Suprapubic skin (tissue), 4 donors: ENCODE measurements at regions not wholly inside any gene's neighbourhood (a gene's known extent, or its start where the extent isn't known, plus 50 kb on each side); places are given as distances from the start of the nearest gene placed in this dataset.

ENCODE experiments used
- DNase-seq, 2 donors: peaks; one replicate each; pipeline ENCODE4 v3.0.0-alpha.2; 2019; ENCODE audit warnings: low spot score in 2 of 2
- H3K27ac ChIP-seq: fragments of 200-600 bp; sonication (generic); one replicate; pipeline ENCODE4 v1.5.1; 2019
- H3K27me3 ChIP-seq: fragments of 200-600 bp; sonication (generic); one replicate; pipeline ENCODE4 v1.5.1; 2019
- H3K36me3 ChIP-seq: fragments of 200-600 bp; sonication (generic); one replicate; pipeline ENCODE4 v1.5.1; 2019
- H3K4me1 ChIP-seq: fragments of 200-600 bp; sonication (generic); one replicate; pipeline ENCODE4 v1.5.1; 2019
- H3K4me3 ChIP-seq: fragments of 200-600 bp; sonication (generic); one replicate; pipeline ENCODE4 v1.5.1; 2019; ENCODE audit warnings: mild to moderate bottlenecking
- H3K9me3 ChIP-seq: fragments of 200-600 bp; sonication (generic); one replicate; pipeline ENCODE4 v1.5.1; 2019
- CTCF ChIP-seq, 2 donors: fragments of 200-600 bp in 1 of 2; fragments of 450-650 bp in 1 of 2; sonication (generic) in 1 of 2; IDR thresholded peaks; one replicate each; pipeline ENCODE4 v1.5.1; 2016 to 2019; ENCODE audit warnings: antibody characterized with exemption in 2 of 2, mild to moderate bottlenecking in 1 of 2, moderate library complexity in 1 of 2
- EP300 ChIP-seq: sonication (generic); formaldehyde crosslinking; IDR thresholded peaks from one replicate; pipeline ENCODE4 v1.6.1; 2017; ENCODE audit warnings: antibody characterized with exemption
- POLR2A ChIP-seq, 2 donors: fragments of 450-650 bp; IDR thresholded peaks; one replicate each; pipeline ENCODE4 v1.6.1; 2017; ENCODE audit warnings: antibody characterized with exemption in 2 of 2, mild to moderate bottlenecking in 2 of 2, moderate library complexity in 2 of 2
- POLR2AphosphoS5 ChIP-seq, 3 donors: sonication (generic); formaldehyde crosslinking; IDR thresholded peaks; one replicate each; pipeline ENCODE4 v1.6.1; 2017; ENCODE audit warnings: antibody characterized with exemption in 3 of 3
- WGBS: methylation state at CpG from one replicate; pipeline ENCODE4 v1.1.5; 2018; 5-methylcytosine and 5-hydroxymethylcytosine counted together

DNA sequence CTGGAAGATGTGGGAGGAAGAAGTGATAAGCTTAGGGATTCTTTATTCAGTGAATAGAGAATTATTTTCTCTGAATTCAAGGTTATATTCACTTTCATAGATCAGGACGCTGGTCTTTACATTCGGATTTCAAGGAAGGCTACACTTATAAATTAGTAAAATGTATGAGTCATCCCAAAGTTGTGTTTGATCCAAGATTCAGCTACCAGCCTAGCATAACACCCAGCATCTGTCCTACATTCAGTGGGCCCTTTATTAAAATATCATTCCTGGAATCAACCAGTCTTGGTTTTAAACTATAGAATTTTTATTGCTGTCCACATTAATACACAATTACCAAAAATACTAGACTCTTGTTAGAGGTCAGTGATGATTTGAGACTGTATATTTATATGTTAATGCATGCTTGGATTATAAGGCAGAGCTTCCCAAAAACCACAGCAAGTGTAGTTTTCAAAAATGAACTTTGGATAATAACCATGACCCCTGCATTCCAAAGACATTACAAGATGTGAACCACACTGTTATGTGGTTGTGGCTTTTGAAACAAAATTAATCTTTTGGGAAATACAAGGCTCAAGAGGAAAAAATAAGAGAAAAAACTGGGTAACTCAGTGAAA is 210.7 kb upstream of the CNR1 start:
- Histone ChIP-seq H3K36me3 (no peaks in the 10 kb centered on the region), H3K27me3 (no peaks in the 10 kb centered on the region), H3K27ac (peak overlapping the region; percentile 38), H3K9me3 (no peaks in the 10 kb centered on the region), H3K4me1 (peaks cover 22% of the 10 kb centered on the region), H3K4me3 (no peak overlapping the region)
- WGBS: 27% methylated on average over 2 of the region's 2 CpGs
- no peak for DNase-seq
- TF ChIP-seq EP300 (no peak), POLR2A (IDR thresholded peaks at IDR 0.05) (no peak), CTCF (IDR thresholded peaks at IDR 0.05) (no peak), POLR2AphosphoS5 (IDR thresholded peaks at IDR 0.05) (no peak)

DNA sequence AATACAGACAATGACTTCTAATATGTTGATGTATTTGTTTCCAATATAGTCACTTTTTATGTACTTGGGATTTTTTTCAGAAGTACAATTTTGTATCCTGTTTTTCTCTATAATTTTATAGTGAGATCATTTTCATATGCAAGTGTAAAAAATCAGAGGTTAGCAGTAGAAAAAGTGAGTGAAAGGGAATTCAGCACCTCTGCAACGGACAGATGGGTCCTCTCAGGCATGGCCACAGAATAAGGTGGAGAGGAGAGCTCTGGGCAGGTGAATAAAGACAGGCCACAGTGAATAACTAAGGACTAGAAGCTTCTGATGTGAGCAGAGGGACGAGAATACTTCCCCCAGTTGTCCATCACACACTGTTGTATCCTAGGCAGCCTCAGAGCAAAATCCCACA is 210.1 kb upstream of the CNR1 start:
- 64% methylated on average over 2 of the region's 2 CpGs for WGBS
- Histone ChIP-seq H3K9me3 (no peaks in the 10 kb centered on the region), H3K36me3 (no peaks in the 10 kb centered on the region), H3K27me3 (no peaks in the 10 kb centered on the region), H3K4me3 (no peak overlapping the region), H3K4me1 (peaks cover 22% of the 10 kb centered on the region), H3K27ac (peak overlapping the region; percentile 38)
- TF ChIP-seq CTCF (IDR thresholded peaks at IDR 0.05): no peak
- no peak for TF ChIP-seq POLR2A (IDR thresholded peaks at IDR 0.05)
- no peak for TF ChIP-seq EP300
- TF ChIP-seq POLR2AphosphoS5 (IDR thresholded peaks at IDR 0.05): no peak
- no peak for DNase-seq

DNA sequence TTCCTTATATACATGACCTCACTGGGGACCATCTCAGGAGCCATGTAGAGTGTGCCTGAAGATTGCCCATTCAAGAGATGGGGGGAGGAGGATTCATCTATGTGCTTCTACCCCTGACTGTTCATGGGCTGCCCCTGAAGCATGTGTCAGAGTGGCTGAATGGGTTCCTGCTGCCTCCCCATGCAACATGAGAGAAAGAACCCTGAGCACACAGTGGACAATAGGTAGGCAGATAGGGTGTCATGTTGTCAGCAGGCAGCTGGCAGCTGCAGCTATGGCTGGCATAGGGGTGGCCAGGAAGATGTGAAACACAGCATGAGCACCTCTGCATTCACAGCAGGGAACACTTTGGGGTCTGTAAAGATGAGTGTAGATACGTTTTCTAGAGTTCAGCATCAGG is 208.4 kb upstream of the CNR1 start:
- Histone ChIP-seq H3K4me1 (peaks cover 12% of the 10 kb centered on the region), H3K9me3 (no peaks in the 10 kb centered on the region), H3K27me3 (no peaks in the 10 kb centered on the region), H3K4me3 (no peak overlapping the region), H3K36me3 (no peaks in the 10 kb centered on the region), H3K27ac (no peak overlapping the region)
- no peak for DNase-seq
- WGBS: 65% methylated on average over 1 of the region's 1 CpG
- TF ChIP-seq POLR2A (IDR thresholded peaks at IDR 0.05) (no peak), EP300 (no peak), CTCF (IDR thresholded peaks at IDR 0.05) (no peak), POLR2AphosphoS5 (IDR thresholded peaks at IDR 0.05) (no peak)

DNA sequence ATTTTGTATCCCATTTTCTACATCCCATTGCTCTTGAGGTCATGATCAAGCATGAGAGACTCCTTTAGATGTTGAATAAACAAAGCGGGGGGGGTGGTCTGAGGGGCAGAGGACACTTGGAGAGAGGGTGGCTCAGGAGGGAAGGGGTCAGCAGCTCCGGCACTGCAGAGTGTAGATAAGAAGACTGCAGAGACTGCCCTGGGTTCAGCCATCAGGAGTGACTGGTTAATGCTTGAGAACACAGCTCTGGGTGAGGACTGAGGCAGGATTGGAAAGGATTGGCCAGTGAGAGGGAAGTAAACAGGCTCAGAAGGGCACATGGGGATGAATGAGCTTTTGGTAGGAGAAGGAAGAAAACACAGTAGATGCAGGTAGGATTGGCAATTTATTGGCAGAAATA is 205.3 kb upstream of the CNR1 start:
- no peaks in the 10 kb centered on the region for H3K36me3 ChIP-seq
- no peaks in the 10 kb centered on the region for H3K4me1 ChIP-seq
- no peak for DNase-seq
- H3K4me3 ChIP-seq: no peak overlapping the region
- no peaks in the 10 kb centered on the region for H3K27me3 ChIP-seq
- H3K27ac ChIP-seq: no peak overlapping the region
- 91% methylated on average over 2 of the region's 2 CpGs for WGBS
- TF ChIP-seq CTCF (IDR thresholded peaks at IDR 0.05) (no peak), EP300 (no peak), POLR2A (IDR thresholded peaks at IDR 0.05) (no peak), POLR2AphosphoS5 (IDR thresholded peaks at IDR 0.05) (no peak)
- H3K9me3 ChIP-seq: no peaks in the 10 kb centered on the region

DNA sequence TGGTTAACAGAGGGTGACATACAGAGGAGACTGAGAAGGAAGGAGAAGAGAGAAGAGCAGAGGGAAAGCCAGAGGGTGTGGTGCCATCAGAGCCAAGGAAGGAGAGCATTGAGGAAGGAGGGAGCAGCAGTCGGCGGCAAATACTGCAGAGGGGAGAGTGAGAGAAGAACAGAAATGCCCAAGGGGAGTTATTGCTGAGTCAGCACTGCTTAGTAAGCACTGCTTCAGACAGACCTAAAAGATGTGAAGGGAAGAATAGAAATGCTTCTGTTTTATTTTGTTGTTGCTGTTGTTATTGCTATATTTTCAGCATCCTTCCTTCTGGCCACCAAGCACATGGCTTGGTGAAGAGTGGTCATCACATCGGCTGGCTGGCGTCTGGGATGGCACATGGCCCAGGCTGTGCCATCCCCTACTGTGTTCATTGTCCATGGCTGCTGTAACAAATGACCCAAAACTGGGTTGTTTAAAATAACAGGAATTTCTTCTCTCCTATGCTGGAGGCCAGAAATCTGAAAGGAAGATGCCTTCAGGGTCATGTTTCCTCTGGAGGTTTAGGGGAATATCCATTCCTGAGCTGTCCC is 204.1 kb upstream of the CNR1 start:
- Histone ChIP-seq H3K9me3 (no peaks in the 10 kb centered on the region), H3K36me3 (no peaks in the 10 kb centered on the region)

More for the DNA sequence above, 204.1 kb upstream of the CNR1 start:
- no peak for DNase-seq
- 86% methylated on average over 4 of the region's 4 CpGs for WGBS
- no peaks in the 10 kb centered on the region for H3K27me3 ChIP-seq
- H3K27ac ChIP-seq: no peak overlapping the region
- H3K4me1 ChIP-seq: no peaks in the 10 kb centered on the region
- no peak for TF ChIP-seq POLR2A (IDR thresholded peaks at IDR 0.05)
- TF ChIP-seq POLR2AphosphoS5 (IDR thresholded peaks at IDR 0.05): no peak
- no peak for TF ChIP-seq EP300
- no peak for TF ChIP-seq CTCF (IDR thresholded peaks at IDR 0.05)
- no peak overlapping the region for H3K4me3 ChIP-seq
